GM12878 (cell line): ENCODE measurements at regions not wholly inside any gene's neighbourhood (a gene's known extent, or its start where the extent isn't known, plus 50 kb on each side); places are given as distances from the start of the nearest gene placed in this dataset.

Experiments used
- ATAC-seq: fragments of 200-7000 bp; cut with Tn5 transposase; 3 replicates; pipeline ENCODE4 v1.9.1; 2020; ENCODE audit warnings: mild to moderate bottlenecking, moderate library complexity
- BruUV-seq: library from RNA; stranded (reverse); fragments of 400-500 nt; replicated peaks from 2 replicates; lab custom pipeline; 2021; lab: Mats Ljungman, UMichigan
- CTCF ChIA-PET: fragments of 300-600 bp; sonication (Branson Sonifier 250); formaldehyde crosslinking; extraction: SDS; loops from one replicate; lab custom pipeline; 2021; ENCODE audit warnings: inconsistent platforms; lab: Yijun Ruan, JAX
- POLR2A ChIA-PET: fragments of 350-600 bp; formaldehyde crosslinking; extraction: SDS; loops from one replicate; lab custom pipeline; 2021; ENCODE audit warnings: inconsistent platforms; lab: Charles Lee
- RAD21 ChIA-PET: fragments of 300-600 bp; sonication (Branson Sonifier 250); formaldehyde crosslinking; loops from one replicate; lab custom pipeline; 2023; ENCODE audit warnings: antibody characterized with exemption; ENCODE audit not compliant: unreplicated experiment; lab: Charles Lee
- SMC1A ChIA-PET: fragments of 300-600 bp; sonication (Branson Sonifier 250); formaldehyde crosslinking; loops from one replicate; lab custom pipeline; 2023; ENCODE audit not compliant: unreplicated experiment, uncharacterized antibody; lab: Charles Lee
- DNase-seq: peaks from one replicate; pipeline ENCODE4 v3.0.0-alpha.2; 2011; ENCODE audit warnings: low read depth, low spot score
- FAIRE-seq: peaks from 3 replicates; lab custom pipeline; 2011; peaks lifted over from hg19 to GRCh38; lab: Jason Lieb, UNC
- H2AFZ ChIP-seq: 2 replicates; pipeline ENCODE4 v1.6.0; 2011; ENCODE audit warnings: low read depth, low read length, control low read depth; ENCODE audit not compliant: control insufficient read depth
- H3K27ac ChIP-seq: 2 replicates; pipeline ENCODE4 v1.5.1; 2011; ENCODE audit warnings: control low read depth; ENCODE audit not compliant: control insufficient read depth, insufficient read depth
- H3K27me3 ChIP-seq, 2 experiments: replicated peaks in 1 of 2; 2 replicates each; pipeline versions ENCODE4 v1.6.0 to v1.6.1; 2011; ENCODE audit warnings: low read length in 1 of 2; ENCODE audit not compliant: control insufficient read depth in 2 of 2, insufficient read depth in 2 of 2
- H3K36me3 ChIP-seq, 2 experiments: 2 replicates each; pipeline ENCODE4 v1.5.1; 2011; ENCODE audit warnings: low read length in 1 of 2; ENCODE audit not compliant: control insufficient read depth in 2 of 2, insufficient read depth in 2 of 2
- H3K4me1 ChIP-seq: 2 replicates; pipeline ENCODE4 v1.6.1; 2011; ENCODE audit warnings: mild to moderate bottlenecking, low read length, moderate library complexity, mixed read lengths; ENCODE audit not compliant: control insufficient read depth, insufficient read depth
- H3K4me2 ChIP-seq: 2 replicates; pipeline ENCODE4 v1.6.0; 2011; ENCODE audit warnings: control low read depth; ENCODE audit not compliant: control insufficient read depth, insufficient read depth
- H3K4me3 ChIP-seq: fragments of 200-600 bp; sonication (generic); 2 replicates; pipeline ENCODE4 v1.5.1; 2016
- H3K79me2 ChIP-seq: 2 replicates; pipeline ENCODE4 v1.6.0; 2011; ENCODE audit warnings: low read length; ENCODE audit not compliant: control insufficient read depth, insufficient read depth
- H3K9ac ChIP-seq: 2 replicates; pipeline ENCODE4 v1.8.0; 2011; ENCODE audit warnings: low read length, control low read depth, mixed read lengths; ENCODE audit not compliant: control insufficient read depth, insufficient read depth
- H3K9me3 ChIP-seq: replicated peaks from 3 replicates; pipeline ENCODE4 v1.5.1; 2011; ENCODE audit warnings: mild to moderate bottlenecking, low read length; ENCODE audit not compliant: control insufficient read depth, insufficient read depth
- H4K20me1 ChIP-seq: 2 replicates; pipeline ENCODE4 v1.6.0; 2011; ENCODE audit not compliant: control insufficient read depth, insufficient read depth
- BACH1 ChIP-seq: fragments of 450-650 bp; IDR thresholded peaks from 2 replicates; pipeline ENCODE4 v1.6.1; 2017; ENCODE audit warnings: mild to moderate bottlenecking, borderline replicate concordance
- CBX5 ChIP-seq: sonication (generic); IDR thresholded peaks from 2 replicates; pipeline ENCODE4 v1.6.1; 2016; ENCODE audit warnings: low read depth, moderate library complexity, mild to moderate bottlenecking, inconsistent platforms
- CEBPB ChIP-seq, 2 experiments: fragments of 150-350 bp in 1 of 2; IDR thresholded peaks; 2 replicates each; pipeline ENCODE4 v1.6.1; 2012 to 2014; ENCODE audit warnings: low read depth in 2 of 2, low read length in 2 of 2, borderline replicate concordance in 1 of 2, inconsistent platforms in 1 of 2
- HDGF ChIP-seq: fragments of 450-650 bp; IDR thresholded peaks from 2 replicates; pipeline ENCODE4 v1.6.1; 2016; ENCODE audit warnings: antibody characterized with exemption
- KDM1A ChIP-seq: fragments of 200-600 bp; sonication (generic); IDR thresholded peaks from 2 replicates; pipeline ENCODE4 v1.6.1; 2016; ENCODE audit warnings: borderline replicate concordance
- POLR2AphosphoS2 ChIP-seq: IDR thresholded peaks from 2 replicates; pipeline ENCODE4 v1.6.1; 2011; ENCODE audit warnings: low read depth, mild to moderate bottlenecking, low read length, improper control_type of control experiment, moderate library complexity
- SP1 ChIP-seq: IDR thresholded peaks from one replicate; pipeline ENCODE4 v1.6.1; 2011; ENCODE audit warnings: low read depth, low read length
- SPI1 ChIP-seq: IDR thresholded peaks from 2 replicates; pipeline ENCODE4 v1.6.1; 2011; ENCODE audit warnings: low read depth, mild to moderate bottlenecking, low read length, moderate library complexity, borderline replicate concordance; ENCODE audit not compliant: insufficient read depth
- ZBED1 ChIP-seq: IDR thresholded peaks from 2 replicates; pipeline ENCODE4 v1.6.1; 2016; ENCODE audit warnings: borderline replicate concordance
- ZNF384 ChIP-seq: IDR thresholded peaks from 2 replicates; pipeline ENCODE4 v1.6.1; 2012; ENCODE audit warnings: low read depth, mild to moderate bottlenecking, low read length, improper control_type of control experiment, borderline replicate concordance
- WGBS: methylation state at CpG from one replicate; pipeline ENCODE4 v1.1.6; 2016; ENCODE audit warnings: low lambda C conversion rate; ENCODE audit not compliant: insufficient replicate concordance, insufficient coverage; ENCODE audit errors: missing lambda C conversion rate; 5-methylcytosine and 5-hydroxymethylcytosine counted together
- in situ Hi-C: fragments of 300-500 bp; cut with MboI; formaldehyde crosslinking; loops from 9 replicates; pipeline ENCODE4 v1.14.3; 2018; ENCODE audit warnings: mixed read lengths
- intact Hi-C: fragments of 100-400 bp; cut with micrococcal nuclease; formaldehyde crosslinking; loops from one replicate; pipeline ENCODE4 v1.14.2; 2022; ENCODE audit not compliant: unreplicated experiment

DNA sequence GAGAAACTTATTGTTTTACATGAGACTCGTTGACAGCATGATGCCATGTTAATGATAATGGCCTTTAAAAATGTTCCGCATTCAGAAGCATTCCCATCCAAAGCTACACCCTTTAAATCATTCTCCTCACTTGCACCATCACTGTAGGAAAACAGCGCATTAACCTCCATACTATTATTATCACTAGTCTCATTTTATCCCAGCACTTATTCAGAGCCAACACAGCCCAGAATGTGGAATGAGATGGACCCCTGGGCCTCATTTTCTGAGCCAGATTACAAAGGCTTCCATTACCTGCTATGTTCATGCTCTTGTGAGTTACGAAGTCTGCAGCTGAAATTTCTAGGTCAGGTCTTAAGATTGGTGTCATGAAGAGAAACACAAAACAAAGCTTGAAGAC lies 159.4 kb downstream of the HS3ST3A1 start:
- in situ Hi-C loops: no loop called here
- H2AFZ ChIP-seq: no peak overlapping the region
- no peaks in the 10 kb centered on the region for H3K27me3 ChIP-seq
- H3K79me2 ChIP-seq: no peaks in the 10 kb centered on the region
- no TSS peak for BruUV-seq
- H3K4me3 ChIP-seq: no peak overlapping the region
- no peak overlapping the region for H3K4me2 ChIP-seq
- WGBS: 23% methylated on average over 4 of the region's 4 CpGs
- CTCF ChIA-PET: no interaction called here
- TF ChIP-seq SP1 (no peak), SPI1 (no peak), POLR2AphosphoS2 (no peak), HDGF (no peak), ZBED1 (no peak), BACH1 (no peak), ZNF384 (no peak), KDM1A (no peak), CEBPB (IDR thresholded peaks at IDR 0.05; ENCODE audit: borderline replicate concordance in 1 of 2, low read depth in 2 of 2, low read length in 2 of 2) (no peak), CBX5 (no peak)
- TF ChIP-seq, all 136 proteins: peak for 0
- Histone ChIP-seq H4K20me1 (no peaks in the 10 kb centered on the region), H3K36me3 (no peaks in the 10 kb centered on the region), H3K27ac (no peak overlapping the region), H3K4me1 (no peaks in the 10 kb centered on the region), H3K9me3 (no peaks in the 10 kb centered on the region; the same call in 2 of the 3 replicates), H3K9ac (no peak overlapping the region)
- ATAC-seq (no peak), FAIRE-seq (no peak), DNase-seq (no peak)
- SMC1A ChIA-PET: no interaction called here
- RAD21 ChIA-PET: interaction anchor here (1.2 kb wide), 1 partner anchor 14 kb away, joined by 3 read pairs; no protein-coding TSS in a partner anchor
- POLR2A ChIA-PET: no interaction called here
- intact Hi-C loops: no loop called here
